ENCODE measurements at regions not wholly inside any gene's neighbourhood (a gene's known extent, or its start where the extent isn't known, plus 50 kb on each side); places are given as distances from the start of the nearest gene placed in this dataset.
"Not testable (repeated sequence)": the region's sequence is repeated elsewhere in the genome, so short reads cannot be mapped to it uniquely, and the experiment has no call there.

DNA sequence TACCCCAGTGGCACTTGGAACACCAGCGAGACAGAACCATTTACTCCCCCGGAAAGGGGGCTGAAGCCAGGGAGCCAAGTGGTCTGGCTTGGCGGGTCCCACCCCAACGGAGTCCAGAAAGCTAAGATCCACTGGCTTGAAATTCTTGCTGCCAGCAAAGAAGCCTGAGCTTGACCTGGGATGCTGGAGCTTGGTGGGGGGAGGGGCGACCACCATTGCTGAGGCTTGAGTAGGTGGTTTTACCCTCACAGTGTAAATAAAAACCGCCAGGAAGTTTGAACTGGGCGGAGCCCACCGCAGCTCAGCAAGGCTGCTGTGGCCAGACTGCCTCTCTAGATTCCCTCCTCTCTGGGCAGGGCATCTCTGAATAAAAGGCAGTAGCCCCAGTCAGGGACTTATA, 62.8 kb downstream of the RPS24 start:
- not testable (repeated sequence) for DNase-seq

DNA sequence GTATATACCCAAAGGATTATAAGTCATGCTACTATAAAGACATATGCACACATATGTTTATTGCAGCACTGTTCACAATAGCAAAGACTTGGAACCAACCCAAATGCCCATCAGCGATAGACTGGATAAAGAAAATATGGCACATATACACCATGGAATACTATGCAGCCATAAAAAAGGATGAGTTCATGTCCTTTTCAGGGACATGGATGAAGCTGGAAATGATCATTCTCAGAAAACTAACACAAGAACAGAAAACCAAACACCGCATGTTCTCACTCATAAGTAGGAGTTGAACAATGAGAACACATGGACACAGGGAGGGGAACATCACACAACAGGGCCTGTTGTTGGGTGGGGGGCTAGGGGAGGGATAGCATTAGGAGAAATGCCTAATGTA, 68.9 kb downstream of the RPS24 start:
- DNase-seq: not testable (repeated sequence)

DNA sequence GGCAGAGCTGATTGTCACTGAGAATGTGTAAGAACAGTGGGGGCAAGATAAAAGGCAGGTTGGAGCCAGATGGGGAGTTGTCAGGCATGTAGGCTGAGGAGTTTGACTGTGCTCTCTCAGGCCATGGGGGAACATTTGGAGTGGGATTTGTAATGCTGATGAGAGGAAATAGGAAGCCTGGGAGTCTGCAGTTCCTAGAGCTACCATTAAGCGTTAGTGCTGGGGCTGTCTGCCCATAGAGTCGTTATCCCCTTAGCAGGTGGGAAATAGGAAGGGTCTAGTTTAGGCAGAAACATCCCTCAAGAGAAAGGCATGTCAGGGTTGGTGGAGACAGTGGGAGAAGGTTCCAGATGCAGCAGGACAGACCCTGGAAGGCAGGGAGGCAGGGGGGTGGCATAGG, 75.5 kb downstream of the RPS24 start:
- no peak for DNase-seq

DNA sequence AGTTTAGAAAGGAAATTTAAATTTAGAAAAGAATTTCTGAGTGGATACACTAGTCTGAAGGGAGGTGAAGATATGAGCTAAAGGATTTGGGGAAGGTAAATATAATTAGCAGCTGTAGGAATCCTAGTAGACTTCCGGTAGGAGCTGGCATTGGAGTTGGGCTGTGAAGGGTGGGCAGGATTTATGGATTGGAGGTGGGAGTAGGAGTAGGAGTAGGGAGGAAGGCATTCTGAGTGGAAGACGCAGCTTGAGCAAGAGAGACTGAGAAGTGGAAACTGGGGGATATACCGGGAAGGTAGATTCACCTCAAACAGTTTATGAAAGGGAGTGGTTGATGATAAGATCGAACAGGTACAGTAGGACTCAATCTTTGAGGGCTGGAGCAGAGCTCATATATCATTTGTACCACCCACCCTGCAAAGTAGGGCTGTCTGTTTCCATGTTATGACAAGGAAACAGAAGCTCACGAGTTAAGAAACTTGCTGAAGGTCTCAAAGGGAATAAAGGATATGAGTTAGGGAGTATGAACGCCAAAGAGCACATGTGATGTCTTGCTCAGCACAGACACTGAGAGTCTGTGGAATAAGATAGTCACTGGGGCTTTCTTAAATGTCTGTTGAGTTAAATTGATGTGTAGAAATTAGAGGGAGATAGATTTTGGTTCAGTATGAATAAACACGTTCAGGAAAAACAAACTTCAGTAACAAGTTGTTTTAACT, 81.6 kb downstream of the RPS24 start:
- no peak for DNase-seq

DNA sequence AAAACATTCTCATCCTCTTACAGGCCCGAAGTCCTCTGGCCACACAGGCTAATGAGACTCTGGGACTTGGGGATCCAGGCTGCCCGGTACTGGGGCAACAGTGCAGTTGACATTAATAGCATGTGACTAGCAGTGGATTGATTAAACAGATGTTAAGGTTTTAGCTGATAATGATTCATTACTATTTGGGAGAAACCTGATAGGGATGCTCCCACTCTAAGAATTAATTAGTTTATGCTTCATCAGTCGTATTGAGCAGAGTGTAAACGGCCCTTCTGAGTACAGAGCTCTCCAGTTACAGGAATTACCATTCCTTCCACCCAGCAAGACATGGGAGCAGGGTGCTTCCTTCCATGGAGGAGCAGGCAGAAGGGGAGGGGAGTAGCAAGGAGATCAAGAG, 82.7 kb downstream of the RPS24 start:
- no peak for DNase-seq

DNA sequence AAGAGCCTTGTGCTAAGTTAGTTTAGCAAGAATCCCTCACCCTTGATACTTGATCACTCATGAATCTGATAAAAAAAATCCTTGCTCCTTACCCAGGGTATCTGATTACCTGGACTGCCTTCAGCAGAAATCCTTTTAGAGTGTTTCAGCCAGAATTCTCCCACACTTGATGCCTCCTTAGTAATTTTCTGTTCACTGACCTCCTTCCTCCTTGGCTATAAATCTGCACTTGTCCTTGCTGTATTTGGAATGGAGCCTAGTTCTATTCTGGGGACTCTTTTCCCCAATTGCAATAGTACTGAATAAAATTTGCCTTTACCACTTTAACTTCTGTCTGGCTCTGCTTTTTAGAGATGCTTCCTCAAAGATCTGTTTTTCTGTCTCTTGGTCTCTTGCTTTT, 84.9 kb downstream of the RPS24 start:
- no peak for DNase-seq

DNA sequence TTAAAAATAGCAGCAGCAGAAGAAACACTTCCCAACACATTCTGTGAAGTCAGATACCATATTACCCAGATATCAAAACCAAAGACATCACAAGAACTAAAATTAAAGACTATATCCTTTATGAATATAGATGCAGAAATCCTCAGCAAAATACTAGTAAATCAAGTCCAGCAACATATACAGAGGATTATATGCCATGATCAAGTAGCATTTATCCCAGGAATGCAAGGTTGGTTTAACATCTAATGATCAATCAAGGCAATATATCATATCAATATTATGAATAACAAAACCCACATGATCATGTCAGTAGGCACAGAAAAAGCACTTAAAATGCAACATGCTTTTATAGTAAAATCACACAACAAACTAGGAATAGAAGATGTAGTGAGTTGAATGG, 88.1 kb downstream of the RPS24 start:
- DNase-seq: no peak

DNA sequence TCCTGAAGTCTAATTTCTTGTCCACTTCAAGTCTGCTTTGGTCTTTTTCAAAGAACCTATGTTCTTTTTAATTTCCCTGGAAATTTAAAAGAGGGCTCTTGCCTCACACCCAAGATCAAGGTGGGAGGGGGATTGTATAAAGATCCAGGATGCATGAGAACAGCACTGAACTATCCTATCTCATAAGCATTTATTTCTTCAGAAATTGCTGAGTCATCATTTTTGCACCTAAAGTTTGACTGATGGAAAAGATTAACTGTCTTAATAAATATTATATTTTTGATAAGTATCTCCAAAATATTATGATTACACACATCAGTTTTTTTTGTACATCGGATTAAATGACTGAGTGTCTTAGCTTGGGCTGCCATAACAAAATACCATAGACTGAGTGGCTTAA, 90.5 kb downstream of the RPS24 start:
- DNase-seq: no peak

DNA sequence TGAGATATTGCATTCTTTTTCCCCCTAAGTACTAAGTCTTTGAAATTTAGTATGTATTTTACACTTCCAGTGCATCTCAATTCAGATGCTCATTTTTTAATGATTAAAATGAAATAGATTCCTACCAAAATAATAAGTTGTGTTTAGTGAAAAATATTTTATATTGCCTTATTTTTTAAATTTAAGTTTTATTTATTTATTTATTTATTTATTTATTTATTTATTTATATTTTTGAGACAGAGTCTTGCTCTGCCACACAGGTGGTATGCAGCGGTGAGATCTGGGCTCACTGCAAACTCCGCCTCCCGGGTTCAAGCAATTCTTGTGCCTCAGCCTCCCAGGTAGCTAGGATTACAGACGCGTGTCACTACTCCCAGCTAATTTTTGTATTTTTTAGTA, 95.5 kb downstream of the RPS24 start:
- DNase-seq: no peak

DNA sequence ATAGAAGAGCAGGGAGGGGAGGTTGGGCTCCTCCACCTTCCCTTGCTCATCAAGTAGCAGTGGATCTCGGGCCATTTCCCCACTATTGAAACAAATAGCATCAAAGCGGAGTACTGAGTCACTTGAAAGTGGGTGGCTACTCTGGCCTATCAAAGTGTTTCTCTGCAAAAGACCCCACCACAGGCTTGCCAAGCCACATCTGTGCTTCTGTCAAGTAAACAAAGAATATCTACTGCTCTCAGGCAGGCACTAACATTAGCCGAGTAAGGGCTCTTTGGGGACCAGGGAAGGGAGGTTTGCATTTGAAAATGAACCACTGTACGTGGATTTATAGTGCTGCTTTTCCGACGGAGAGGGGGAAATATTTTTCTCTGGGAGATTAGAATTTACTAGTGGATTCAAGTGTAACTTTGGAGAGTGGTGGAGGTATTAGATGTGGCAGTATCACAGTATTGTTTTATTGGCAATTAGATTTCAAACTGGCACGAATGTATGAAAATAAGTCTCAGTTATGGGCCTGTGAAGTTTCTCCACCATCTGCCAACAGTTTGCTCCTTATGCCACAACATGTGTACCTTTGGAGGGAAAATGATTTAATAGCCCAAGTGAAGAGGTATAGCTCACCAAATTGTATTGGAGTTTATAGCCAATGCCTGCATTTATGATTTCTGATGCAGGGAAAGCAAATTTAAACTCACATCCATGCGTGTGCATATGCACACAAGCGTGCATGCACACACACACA, 97.5 kb downstream of the RPS24 start:
- DNase-seq: no peak

DNA sequence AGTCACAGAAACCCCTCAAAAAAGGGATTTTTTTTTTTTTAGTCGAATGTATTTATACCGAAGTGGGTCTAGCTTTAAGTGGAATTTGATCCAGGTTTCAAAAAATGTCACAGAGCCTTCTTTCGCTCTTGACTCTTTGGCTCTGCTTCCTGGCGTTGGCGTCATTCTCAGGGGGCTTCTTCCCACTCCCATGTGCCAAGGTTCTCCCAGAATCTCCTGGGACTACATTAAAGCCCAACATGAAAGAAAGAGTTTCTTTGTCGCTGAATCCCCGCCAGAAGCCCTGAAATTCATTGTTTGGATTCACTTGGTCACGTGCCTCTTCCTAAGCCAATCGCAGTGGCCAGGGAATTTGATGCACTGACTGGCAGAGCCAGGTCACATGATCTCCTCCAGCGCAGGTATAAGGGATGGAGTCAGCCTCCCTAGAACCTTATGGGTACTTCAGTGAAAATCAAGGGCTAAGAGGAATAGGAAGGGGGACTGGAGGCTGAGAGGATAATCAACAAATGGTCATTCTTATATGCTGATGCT, 101.2 kb downstream of the RPS24 start:
- DNase-seq: no peak

DNA sequence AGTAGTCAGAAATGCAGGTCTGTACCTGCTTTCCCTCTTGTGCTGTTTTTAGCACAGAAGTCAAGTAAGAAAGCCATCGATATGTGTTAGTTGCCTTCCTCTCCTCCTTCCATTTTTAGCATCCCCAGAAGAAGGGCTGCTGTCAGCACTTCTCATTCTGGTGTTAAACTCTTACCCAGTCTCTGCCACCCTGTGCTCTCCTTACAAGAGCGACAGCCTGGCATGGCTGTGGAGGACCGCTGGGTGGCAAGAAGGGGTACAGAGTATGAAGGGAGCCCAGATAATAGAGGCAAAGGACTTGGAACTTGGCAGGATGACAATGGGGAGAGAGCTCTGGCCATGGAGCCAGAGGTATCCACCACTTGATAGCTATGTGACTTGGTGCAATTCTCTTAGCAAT, 103.5 kb downstream of the RPS24 start:
- no peak for DNase-seq

DNA sequence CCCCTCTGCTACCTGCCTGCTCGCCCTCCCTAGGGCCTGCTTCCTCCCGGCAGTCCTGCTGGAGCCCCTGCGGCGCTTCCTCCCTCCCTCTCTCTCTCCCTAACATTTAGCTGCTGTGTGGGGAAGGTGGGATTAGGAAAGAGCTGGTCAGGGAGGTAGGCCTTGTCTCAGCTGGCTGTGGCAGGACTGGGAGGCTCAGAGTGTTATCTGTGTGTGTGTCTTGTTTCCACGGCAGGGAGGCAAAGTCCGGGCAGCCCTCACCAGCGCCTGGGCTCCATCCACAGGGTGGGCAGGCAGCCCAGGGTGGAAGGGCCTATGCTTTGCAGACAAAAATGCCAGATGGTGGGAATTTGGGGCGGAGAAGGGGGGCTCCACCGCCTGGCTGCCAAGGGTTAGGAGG, 105.7 kb downstream of the RPS24 start:
- DNase-seq: no peak

DNA sequence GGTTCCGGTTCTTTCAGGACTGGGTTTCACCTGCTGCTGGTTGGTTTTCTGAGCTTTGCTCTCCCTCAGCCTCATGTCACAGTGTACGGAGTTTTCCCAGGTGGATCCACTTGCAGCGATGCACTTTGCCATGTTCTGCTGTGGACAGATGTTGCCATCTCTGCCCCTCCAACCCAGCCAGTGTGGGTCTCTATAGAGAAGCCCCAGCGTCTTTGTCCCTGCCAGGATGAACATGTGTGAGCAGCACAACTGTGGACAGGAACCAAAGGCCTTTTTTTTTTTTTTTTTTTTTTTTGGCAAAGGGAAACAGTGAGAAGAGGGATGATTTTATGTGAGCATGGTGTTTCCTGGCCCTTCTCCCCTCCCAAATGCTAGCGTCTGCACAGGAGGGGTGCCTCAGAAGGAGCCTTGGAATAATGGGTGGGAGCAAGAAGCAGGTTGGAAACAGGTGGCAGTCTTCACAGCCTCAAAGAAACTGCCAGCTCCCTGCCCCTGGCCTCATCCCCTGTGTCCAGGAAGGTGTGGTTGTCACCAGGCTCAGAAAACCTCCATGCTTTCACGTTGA, 106.5 kb downstream of the RPS24 start:
- DNase-seq: no peak

DNA sequence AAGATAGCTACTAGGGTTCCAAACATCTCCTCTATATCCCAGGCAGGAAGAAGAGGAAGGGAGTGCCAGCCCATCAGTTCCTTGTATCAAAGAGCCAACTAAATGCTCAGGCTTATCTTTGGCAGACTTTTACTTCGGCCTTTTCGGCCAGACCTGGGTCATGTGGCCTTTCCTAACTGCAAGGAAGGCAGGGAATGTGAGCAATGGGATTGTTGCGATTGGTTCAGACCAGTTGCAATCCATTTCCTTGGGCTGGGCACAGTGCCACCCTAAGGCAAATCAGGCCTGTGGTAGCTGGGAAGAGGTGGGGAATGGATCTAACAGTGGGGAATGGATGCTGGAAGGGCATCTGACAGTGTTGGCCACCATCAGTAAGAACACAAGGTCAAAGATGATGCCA, 109.9 kb downstream of the RPS24 start:
- no peak for DNase-seq

DNA sequence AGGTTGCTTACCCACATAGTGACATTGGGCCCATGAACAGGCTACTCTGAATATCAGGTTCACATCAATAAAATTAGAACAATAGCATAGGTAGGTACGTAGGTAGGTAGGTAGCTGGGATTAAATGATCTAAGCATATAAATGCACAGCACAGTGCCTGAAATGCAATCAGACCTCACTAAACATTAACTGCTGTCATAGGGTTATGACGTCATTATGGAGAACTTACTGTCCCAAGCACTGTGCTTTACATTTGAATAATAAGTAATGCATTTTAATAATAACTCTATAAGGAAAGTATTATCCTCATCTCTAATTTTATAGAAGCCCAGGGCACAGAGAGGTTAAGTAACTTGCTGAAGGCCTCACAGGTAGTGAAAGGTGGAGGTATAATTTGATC, 112.5 kb downstream of the RPS24 start:
- no peak for DNase-seq

DNA sequence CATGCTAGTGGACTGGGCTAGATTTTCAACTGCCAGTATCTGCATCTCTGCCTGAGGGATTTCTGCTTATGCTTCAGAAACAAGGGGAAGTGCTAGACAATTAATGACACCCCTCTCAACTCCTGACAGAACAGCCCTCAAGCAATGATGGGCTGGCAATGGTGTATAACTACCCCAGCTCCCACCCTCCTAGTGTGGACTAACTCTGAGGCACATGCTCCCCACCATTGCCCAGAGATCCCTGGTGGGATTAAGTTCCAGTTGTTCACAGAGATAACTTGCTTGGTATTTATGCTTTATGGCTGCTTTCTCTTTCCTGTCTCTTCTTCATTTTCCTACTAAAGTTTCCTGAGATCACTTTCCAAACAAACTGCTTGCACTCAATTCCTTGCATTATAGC, 113.5 kb downstream of the RPS24 start:
- no peak for DNase-seq

DNA sequence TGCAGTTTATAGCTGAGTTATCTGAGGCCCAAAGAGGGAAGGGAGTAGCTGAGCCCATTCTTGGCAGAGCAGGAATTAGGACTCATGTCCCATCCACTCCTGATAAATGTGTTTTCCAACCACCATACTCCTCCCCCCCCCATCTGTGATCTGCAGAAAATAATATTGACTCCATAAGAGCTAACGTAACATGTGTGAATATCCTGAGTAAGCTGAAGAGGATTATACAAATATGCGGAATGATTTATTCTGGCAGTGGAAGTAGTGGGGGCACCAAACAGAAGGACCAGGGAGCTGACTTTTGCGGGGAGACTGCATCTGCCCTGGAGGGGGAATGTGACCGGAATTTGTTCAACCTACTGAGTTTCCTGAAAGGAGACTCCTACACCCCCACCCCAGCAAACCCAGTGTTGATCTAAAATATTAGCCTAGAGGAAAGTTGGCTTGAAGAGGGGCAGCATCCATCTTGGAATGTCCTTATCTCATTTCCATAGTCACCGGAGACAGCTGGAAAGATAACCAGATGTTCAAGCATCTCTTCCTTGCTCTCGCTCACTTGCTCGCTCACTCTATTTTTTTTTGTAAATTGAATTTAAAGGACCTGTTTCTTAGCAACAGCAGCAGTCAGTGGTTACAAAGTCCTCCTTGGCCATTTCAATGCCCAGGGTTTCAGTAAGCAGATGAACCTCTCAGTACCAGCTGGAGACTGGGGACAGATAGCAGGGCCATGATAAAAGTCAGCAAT, 114.7 kb downstream of the RPS24 start:
- DNase-seq: no peak

DNA sequence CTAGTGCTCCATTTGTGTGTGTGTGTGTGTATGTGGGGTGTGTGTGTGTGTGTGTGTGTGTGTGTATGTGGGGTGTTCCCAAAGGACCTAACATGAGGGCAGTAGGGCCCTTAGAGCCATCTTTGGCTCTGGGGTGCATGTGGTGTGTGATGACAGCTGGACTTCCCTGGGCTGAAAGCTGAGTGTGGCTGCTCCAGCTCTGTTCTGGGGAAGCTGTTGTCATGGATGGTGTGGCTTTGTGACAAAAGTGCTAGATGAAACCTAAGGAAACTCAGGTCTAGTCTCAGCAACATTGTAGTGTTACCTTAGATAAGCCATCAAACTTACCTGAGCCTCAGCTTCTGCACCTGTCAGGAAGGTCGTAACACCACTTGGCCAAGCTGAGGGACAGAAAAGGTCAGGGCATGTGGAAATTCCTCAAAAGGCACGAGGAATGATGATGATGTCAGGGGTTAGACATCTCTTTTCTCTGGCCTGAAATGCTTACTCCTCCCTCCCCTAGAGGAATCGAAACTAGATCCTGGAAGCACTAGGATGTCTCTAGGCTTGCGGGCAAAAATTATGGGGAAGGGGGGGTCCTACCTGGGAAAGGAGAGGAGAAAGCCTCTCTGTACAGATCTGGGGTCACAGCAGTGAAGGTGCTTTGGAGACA, 115.4 kb downstream of the RPS24 start:
- no peak for DNase-seq

DNA sequence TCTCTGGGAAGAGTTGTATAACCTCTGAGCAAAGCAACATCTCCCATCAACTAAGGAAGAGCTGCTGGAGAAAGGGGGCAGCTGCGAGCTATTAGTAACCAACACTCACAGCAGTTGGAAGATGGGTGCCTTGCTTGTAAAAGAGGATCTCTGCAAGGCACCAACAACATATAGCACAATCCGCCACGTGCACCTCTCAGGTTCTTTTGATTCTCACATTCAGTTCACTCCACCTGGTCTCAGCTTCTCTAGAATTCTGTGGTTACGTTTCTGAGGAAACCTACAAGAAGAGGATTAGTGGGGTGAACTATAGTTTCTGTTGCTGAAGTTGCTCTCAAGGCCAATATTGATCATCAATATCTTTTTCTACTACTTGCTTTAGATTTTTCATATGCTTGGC, 117.1 kb downstream of the RPS24 start:
- no peak for DNase-seq

DNA sequence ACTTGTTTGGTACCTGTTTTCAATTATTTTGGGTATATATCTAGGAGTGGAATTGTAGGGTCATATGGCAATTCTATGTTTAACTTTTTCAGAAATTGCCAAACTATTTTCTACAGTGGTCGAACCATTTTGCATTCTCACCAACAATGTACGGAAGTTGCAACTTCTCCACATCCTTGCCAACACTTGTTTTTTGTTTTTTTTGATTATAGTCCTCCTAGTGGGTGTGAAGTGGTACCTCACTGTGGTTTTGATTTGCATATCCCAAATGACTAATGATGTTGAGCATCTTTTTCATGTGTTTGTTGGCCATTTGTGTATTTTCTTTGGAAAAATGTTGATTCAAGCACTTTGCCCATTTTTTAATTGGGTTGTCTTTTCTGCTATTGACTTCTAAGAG, 122.1 kb downstream of the RPS24 start:
- no peak for DNase-seq

DNA sequence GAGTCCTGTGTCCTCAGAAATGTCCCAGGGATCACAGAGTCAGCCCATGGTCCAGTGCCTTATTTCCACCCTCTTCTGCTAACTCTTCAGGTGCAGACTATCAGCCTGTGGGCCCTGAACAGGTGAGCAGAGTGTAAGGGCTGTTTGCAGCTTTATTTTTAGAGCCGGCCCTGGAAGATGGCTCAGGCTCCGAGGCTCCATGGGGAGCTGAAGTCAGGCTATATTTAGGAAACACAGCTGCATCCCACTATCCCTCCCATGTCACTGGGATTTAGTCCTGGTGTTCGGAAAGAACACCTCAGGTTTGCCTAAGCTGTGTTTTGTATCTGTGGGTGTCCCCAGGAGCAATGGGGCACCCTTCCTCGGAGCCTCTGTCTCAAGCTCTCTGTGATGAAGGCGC, 126.9 kb downstream of the RPS24 start:
- DNase-seq: no peak

DNA sequence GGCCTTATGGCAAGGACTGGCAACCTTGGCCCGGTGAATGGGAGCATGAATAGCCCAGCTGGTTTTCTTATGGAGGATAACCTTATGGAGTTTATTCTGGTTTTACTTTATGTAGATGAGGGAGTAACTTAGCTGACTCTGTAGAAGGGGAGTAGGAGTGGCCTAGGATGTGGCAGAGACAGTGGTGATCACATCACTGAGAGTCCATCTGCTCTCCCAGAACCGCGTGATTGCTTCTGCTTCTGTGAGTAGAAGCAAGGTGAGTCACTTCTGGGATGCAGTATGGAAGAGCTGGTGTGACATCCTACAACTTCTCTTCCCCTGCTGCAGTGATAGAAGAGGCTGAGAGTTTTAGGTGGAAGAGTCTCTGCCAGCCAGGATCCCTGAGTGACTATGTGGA, 129.2 kb downstream of the RPS24 start:
- no peak for DNase-seq
